Stomach smooth muscle (tissue), 2 donors: ENCODE measurements at regions not wholly inside any gene's neighbourhood (a gene's known extent, or its start where the extent isn't known, plus 50 kb on each side); places are given as distances from the start of the nearest gene placed in this dataset.

Experiments used
- H3K27ac ChIP-seq: one replicate; pipeline ENCODE4 v1.7.0; 2013; ENCODE audit warnings: mild to moderate bottlenecking, low read length, inconsistent platforms
- H3K27me3 ChIP-seq, 2 donors: one replicate each; pipeline ENCODE4 v1.7.0; 2013; ENCODE audit warnings: low read length in 2 of 2; ENCODE audit not compliant: insufficient read depth in 2 of 2, control insufficient read depth in 1 of 2
- H3K36me3 ChIP-seq, 2 donors: one replicate each; pipeline ENCODE4 v1.7.0; 2013; ENCODE audit warnings: low read length in 2 of 2; ENCODE audit not compliant: control insufficient read depth in 2 of 2, insufficient read depth in 2 of 2
- H3K4me1 ChIP-seq: one replicate; pipeline ENCODE4 v1.7.0; 2013; ENCODE audit warnings: low read length; ENCODE audit not compliant: control insufficient read depth, insufficient read depth
- H3K4me3 ChIP-seq, 2 donors: one replicate each; pipeline ENCODE4 v1.7.0; 2013; ENCODE audit warnings: low read length in 2 of 2
- H3K9ac ChIP-seq, 2 donors: one replicate each; pipeline ENCODE4 v1.7.0; 2013; ENCODE audit warnings: low read length in 2 of 2, mild to moderate bottlenecking in 1 of 2
- H3K9me3 ChIP-seq, 2 donors: one replicate each; pipeline ENCODE4 v1.7.0; 2013; ENCODE audit warnings: low read length in 2 of 2; ENCODE audit not compliant: control insufficient read depth in 2 of 2
- donor health status: healthy.
- donor health status: Pancreatic carcinoma.

- Histone ChIP-seq H3K9ac (no peak overlapping the region), H3K4me1 (no peaks in the 10 kb centered on the region), H3K4me3 (no peak overlapping the region), H3K36me3 (no peaks in the 10 kb centered on the region), H3K27ac (no peak overlapping the region), H3K9me3 (no peaks in the 10 kb centered on the region), H3K27me3 (no peaks in the 10 kb centered on the region)
Measured at GRCh38 chr5:44252545-44252944, 136.7 kb downstream of the FGF10 start.

GRCh38 chr5:44246986-44247385, 142.2 kb downstream of the FGF10 start:
- Histone ChIP-seq H3K36me3 (no peaks in the 10 kb centered on the region), H3K4me1 (no peaks in the 10 kb centered on the region), H3K27me3 (no peaks in the 10 kb centered on the region), H3K9me3 (no peaks in the 10 kb centered on the region), H3K27ac (no peak overlapping the region), H3K9ac (no peak overlapping the region), H3K4me3 (no peak overlapping the region)

GRCh38 chr5:44245935-44246334, 143.3 kb downstream of the FGF10 start:
- H3K4me3 ChIP-seq = no peak overlapping the region
- H3K27me3 ChIP-seq = no peaks in the 10 kb centered on the region
- H3K9ac ChIP-seq = no peak overlapping the region
- H3K36me3 ChIP-seq = no peaks in the 10 kb centered on the region
- H3K9me3 ChIP-seq = no peaks in the 10 kb centered on the region
- no peak overlapping the region for H3K27ac ChIP-seq
- no peaks in the 10 kb centered on the region for H3K4me1 ChIP-seq

- H3K36me3 ChIP-seq = no peaks in the 10 kb centered on the region
- H3K4me1 ChIP-seq = no peaks in the 10 kb centered on the region
Measured at GRCh38 chr5:44242791-44243190, 146.4 kb downstream of the FGF10 start.

GRCh38 chr5:44236040-44236439, 153.2 kb downstream of the FGF10 start:
- Histone ChIP-seq H3K4me3 (no peak overlapping the region), H3K9ac (no peak overlapping the region), H3K9me3 (no peaks in the 10 kb centered on the region), H3K36me3 (no peaks in the 10 kb centered on the region), H3K27me3 (no peaks in the 10 kb centered on the region), H3K27ac (no peak overlapping the region), H3K4me1 (no peaks in the 10 kb centered on the region)

More at GRCh38 chr5:44242791-44243190, 146.4 kb downstream of the FGF10 start:
- Histone ChIP-seq H3K9me3 (no peaks in the 10 kb centered on the region), H3K4me3 (no peak overlapping the region), H3K27ac (no peak overlapping the region), H3K9ac (no peak overlapping the region), H3K27me3 (no peaks in the 10 kb centered on the region)

GRCh38 chr5:44233691-44234090, 155.5 kb downstream of the FGF10 start:
- no peaks in the 10 kb centered on the region for H3K36me3 ChIP-seq
- no peak overlapping the region for H3K4me3 ChIP-seq
- no peak overlapping the region for H3K9ac ChIP-seq
- H3K27me3 ChIP-seq = no peaks in the 10 kb centered on the region
- no peak overlapping the region for H3K27ac ChIP-seq
- no peaks in the 10 kb centered on the region for H3K9me3 ChIP-seq
- H3K4me1 ChIP-seq = no peaks in the 10 kb centered on the region

GRCh38 chr5:44225231-44226160, 163.7 kb downstream of the FGF10 start:
- Histone ChIP-seq H3K27ac (no peak overlapping the region), H3K4me1 (no peaks in the 10 kb centered on the region), H3K36me3 (no peaks in the 10 kb centered on the region), H3K4me3 (no peak overlapping the region), H3K9ac (no peak overlapping the region), H3K27me3 (no peaks in the 10 kb centered on the region), H3K9me3 (no peaks in the 10 kb centered on the region)

- H3K36me3 ChIP-seq = no peaks in the 10 kb centered on the region
- H3K9ac ChIP-seq = no peak overlapping the region
- no peak overlapping the region for H3K27ac ChIP-seq
- H3K4me3 ChIP-seq = no peak overlapping the region
- no peaks in the 10 kb centered on the region for H3K27me3 ChIP-seq
- H3K4me1 ChIP-seq = no peaks in the 10 kb centered on the region
- H3K9me3 ChIP-seq = no peaks in the 10 kb centered on the region
Measured at GRCh38 chr5:44199408-44199807, 189.8 kb downstream of the FGF10 start.

- no peak overlapping the region for H3K4me3 ChIP-seq
- H3K36me3 ChIP-seq = no peaks in the 10 kb centered on the region
- H3K9ac ChIP-seq = no peak overlapping the region
- no peaks in the 10 kb centered on the region for H3K9me3 ChIP-seq
- H3K4me1 ChIP-seq = no peaks in the 10 kb centered on the region
- no peak overlapping the region for H3K27ac ChIP-seq
- H3K27me3 ChIP-seq = no peaks in the 10 kb centered on the region
Measured at GRCh38 chr5:44189255-44189654, 200.0 kb downstream of the FGF10 start.

- H3K4me1 ChIP-seq = no peaks in the 10 kb centered on the region
- no peak overlapping the region for H3K9ac ChIP-seq
- H3K36me3 ChIP-seq = no peaks in the 10 kb centered on the region
- no peak overlapping the region for H3K27ac ChIP-seq
- H3K4me3 ChIP-seq = no peak overlapping the region
- no peaks in the 10 kb centered on the region for H3K27me3 ChIP-seq
- H3K9me3 ChIP-seq = no peaks in the 10 kb centered on the region
Measured at GRCh38 chr5:44187973-44188372, 201.2 kb downstream of the FGF10 start.

GRCh38 chr5:44183753-44184152, 205.5 kb downstream of the FGF10 start:
- H3K9me3 ChIP-seq = no peaks in the 10 kb centered on the region
- no peaks in the 10 kb centered on the region for H3K4me1 ChIP-seq
- H3K9ac ChIP-seq = no peak overlapping the region
- H3K4me3 ChIP-seq = no peak overlapping the region
- no peak overlapping the region for H3K27ac ChIP-seq
- H3K36me3 ChIP-seq = no peaks in the 10 kb centered on the region
- H3K27me3 ChIP-seq = no peaks in the 10 kb centered on the region
